ENCODE measurements at regions not wholly inside any gene's neighbourhood (a gene's known extent, or its start where the extent isn't known, plus 50 kb on each side); places are given as distances from the start of the nearest gene placed in this dataset.

GRCh38 chr2:120448961-120449810 is 103.2 kb downstream of the INHBB start:
- TF ChIP-seq CTCF (IDR thresholded peaks at IDR 0.05): no peak

GRCh38 chr2:120450196-120450820 is 104.4 kb downstream of the INHBB start:
- intact Hi-C loops (cut with DNase I; ENCODE audit: low total_unique reads): no loop called here
- Histone ChIP-seq H3K4me1 (no peaks in the 10 kb centered on the region), H3K36me3 (no peaks in the 10 kb centered on the region), H3K9me3 (no peaks in the 10 kb centered on the region), H3K27ac (no peak overlapping the region), H3K4me3 (no peak overlapping the region), H3K27me3 (no peaks in the 10 kb centered on the region)
- DNase-seq: peak in 1 of 2 donors; percentile 23
- no peak for TF ChIP-seq CTCF (IDR thresholded peaks at IDR 0.05)

More at GRCh38 chr2:120448961-120449810, 103.2 kb downstream of the INHBB start:
- no peaks in the 10 kb centered on the region for H3K9me3 ChIP-seq
- H3K4me1 ChIP-seq: no peaks in the 10 kb centered on the region
- intact Hi-C loops (cut with DNase I; ENCODE audit: low total_unique reads): loop anchor here (10.0 kb wide), 1 partner anchor 86 kb away; no protein-coding TSS in a partner anchor
- no peak overlapping the region for H3K4me3 ChIP-seq
- H3K36me3 ChIP-seq: no peaks in the 10 kb centered on the region
- DNase-seq: peak in 1 of 2 donors; percentile 48
- no peak overlapping the region for H3K27ac ChIP-seq
- no peaks in the 10 kb centered on the region for H3K27me3 ChIP-seq

- H3K9me3 ChIP-seq: no peaks in the 10 kb centered on the region
- H3K4me1 ChIP-seq: no peaks in the 10 kb centered on the region
- H3K27ac ChIP-seq: no peak overlapping the region
- no peak overlapping the region for H3K4me3 ChIP-seq
- no peaks in the 10 kb centered on the region for H3K36me3 ChIP-seq
- no peak for TF ChIP-seq CTCF (IDR thresholded peaks at IDR 0.05)
- H3K27me3 ChIP-seq: no peaks in the 10 kb centered on the region
- intact Hi-C loops (cut with DNase I; ENCODE audit: low total_unique reads): no loop called here
- peak in 1 of 2 donors; percentile 47 for DNase-seq
Observed at GRCh38 chr2:120451334-120451733, 105.4 kb downstream of the INHBB start.

GRCh38 chr2:120452131-120452530 is 106.2 kb downstream of the INHBB start:
- no peak for TF ChIP-seq CTCF (IDR thresholded peaks at IDR 0.05)
- Histone ChIP-seq H3K9me3 (peaks cover 0 to 7% (median 0%) of the 10 kb centered on the region in 3 donors), H3K27me3 (no peaks in the 10 kb centered on the region), H3K36me3 (no peaks in the 10 kb centered on the region), H3K4me1 (no peaks in the 10 kb centered on the region), H3K27ac (no peak overlapping the region), H3K4me3 (no peak overlapping the region)
- DNase-seq: no peak
- intact Hi-C loops (cut with DNase I; ENCODE audit: low total_unique reads): no loop called here

- no peaks in the 10 kb centered on the region for H3K27me3 ChIP-seq
- intact Hi-C loops (cut with DNase I; ENCODE audit: low total_unique reads): no loop called here
- H3K9me3 ChIP-seq: peaks cover 0 to 15% (median 3%) of the 10 kb centered on the region in 3 donors
- H3K36me3 ChIP-seq: no peaks in the 10 kb centered on the region
- H3K4me3 ChIP-seq: no peak overlapping the region
- no peaks in the 10 kb centered on the region for H3K4me1 ChIP-seq
- no peak for TF ChIP-seq CTCF (IDR thresholded peaks at IDR 0.05)
- H3K27ac ChIP-seq: no peak overlapping the region
- DNase-seq: no peak
Observed at GRCh38 chr2:120452945-120453634, 107.2 kb downstream of the INHBB start.

All from tibial artery (tissue), 4 donors.